Inflammatory macrophage (primary cell): ENCODE measurements at regions not wholly inside any gene's neighbourhood (a gene's known extent, or its start where the extent isn't known, plus 50 kb on each side); places are given as distances from the start of the nearest gene placed in this dataset.
A peak's percentile ranks its signal among the peaks of the same experiment; 100 is the strongest.
"Not testable (repeated sequence)": the region's sequence is repeated elsewhere in the genome, so short reads cannot be mapped to it uniquely, and the experiment has no call there.

Source experiments
- DNase-seq, 2 donors: peaks; one replicate each; pipeline ENCODE4 v3.0.0-alpha.2; 2020 to 2022

GRCh38 chr1:161454865-161455707 lies 50.2 kb upstream of the FCGR2A start:
- DNase-seq: not testable (repeated sequence)

- DNase-seq: not testable (repeated sequence)
These were observed 51.0 kb upstream of the FCGR2A start for GRCh38 chr1:161453950-161454864.

- DNase-seq: not testable (repeated sequence)
These were observed 53.4 kb upstream of the FCGR2A start for GRCh38 chr1:161451698-161452348.

GRCh38 chr1:161447760-161448332 lies 57.4 kb upstream of the FCGR2A start:
- not testable (repeated sequence) for DNase-seq

- DNase-seq: not testable (repeated sequence)
These were observed 58.1 kb upstream of the FCGR2A start for GRCh38 chr1:161447040-161447759.

DNA sequence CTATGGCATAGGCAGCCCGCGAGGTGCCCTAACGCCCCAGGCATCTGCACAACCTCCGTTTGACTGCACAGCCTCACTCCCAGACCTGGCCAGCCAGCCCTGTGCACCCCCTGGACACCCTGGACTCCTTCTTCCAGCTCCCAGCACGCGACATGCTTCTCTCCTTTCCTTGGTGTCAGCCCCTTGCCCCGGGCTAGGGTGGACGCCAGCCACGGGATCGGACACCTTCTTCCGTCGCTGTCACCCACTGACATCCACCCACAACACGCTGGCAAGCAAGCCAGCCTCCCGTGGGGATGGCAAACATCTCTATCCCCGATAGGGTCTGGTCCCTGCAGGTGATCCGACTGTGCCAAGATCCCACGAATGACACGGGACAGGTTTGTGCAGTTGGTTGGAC lies 60.5 kb upstream of the FCGR2A start:
- DNase-seq: not testable (repeated sequence)

GRCh38 chr1:161444255-161444654 lies 61.0 kb upstream of the FCGR2A start:
- DNase-seq: not testable (repeated sequence)

DNA sequence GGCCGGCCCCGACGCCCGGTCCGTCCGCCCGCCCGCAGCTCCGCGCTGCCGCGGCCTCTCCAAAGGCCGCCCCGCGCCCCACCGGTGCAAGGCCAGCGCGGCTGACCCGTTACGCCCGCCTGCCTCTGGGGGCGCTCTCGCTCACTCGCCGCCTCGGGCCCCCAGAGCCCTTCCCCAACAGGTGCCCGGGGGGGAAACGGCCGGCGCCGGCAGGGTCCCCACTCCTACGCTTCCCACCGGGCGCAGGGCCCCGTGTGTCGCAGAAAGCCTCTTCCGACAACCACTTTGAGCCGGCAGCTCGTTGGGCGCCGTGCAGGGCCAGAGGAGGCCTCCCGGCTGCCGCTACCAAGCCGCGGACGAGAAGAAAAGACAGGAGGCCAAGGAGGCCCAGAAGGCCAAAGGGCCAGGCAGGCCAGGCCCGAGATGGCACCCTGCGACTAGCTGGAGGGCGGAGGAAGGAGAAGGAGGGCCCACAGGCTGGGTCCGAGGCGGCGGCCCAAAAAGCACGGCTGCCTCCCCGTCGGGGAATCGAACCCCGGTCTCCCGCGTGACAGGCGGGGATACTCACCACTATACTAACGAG lies 64.9 kb upstream of the FCGR2A start:
- peak; percentile 40 to 56 for DNase-seq

DNA sequence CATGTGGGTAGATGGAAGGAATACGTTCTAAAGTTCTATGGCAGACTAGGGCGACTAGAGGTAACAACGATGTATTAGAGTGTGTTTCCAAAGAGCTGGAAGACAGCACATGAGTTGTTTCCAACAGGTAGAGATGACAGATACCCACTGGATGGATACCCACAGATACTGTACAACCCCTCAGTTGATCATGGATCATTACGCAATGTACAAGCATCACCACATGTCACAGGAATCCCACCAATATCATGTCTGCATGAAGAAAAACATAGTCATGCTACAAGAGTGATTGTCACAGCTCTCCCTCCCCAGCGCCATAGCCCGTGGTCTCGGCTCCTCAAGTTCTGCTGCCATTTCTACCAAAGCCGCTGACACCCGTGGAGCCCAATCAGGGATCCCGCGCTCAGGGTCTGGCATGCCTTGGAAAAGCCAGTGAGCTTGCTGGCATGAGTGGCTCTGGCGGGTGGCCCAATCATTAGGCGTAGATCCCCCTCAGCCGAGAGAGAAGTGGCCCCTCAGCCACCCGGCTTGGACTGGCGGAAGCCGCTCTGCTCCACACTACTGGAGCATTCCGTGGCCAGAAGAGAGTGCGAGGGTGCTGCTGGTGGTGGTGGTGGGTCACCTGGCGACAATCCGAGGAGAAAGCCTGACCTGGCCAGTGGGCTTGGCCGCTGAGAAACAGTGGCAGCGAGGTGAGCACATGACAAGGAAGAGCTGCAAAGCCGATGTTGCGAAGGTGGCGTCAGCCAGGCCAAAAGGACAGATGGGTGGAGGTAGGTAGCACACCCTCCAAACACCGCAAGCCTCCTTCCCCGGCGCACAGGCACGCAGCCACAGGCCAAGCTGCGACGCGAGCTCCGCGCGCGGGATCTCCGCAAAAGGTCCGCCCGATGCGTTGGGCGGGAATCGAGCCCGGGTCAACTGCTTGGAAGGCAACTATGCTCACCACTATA lies 65.7 kb upstream of the FCGR2A start:
- no peak for DNase-seq

DNA sequence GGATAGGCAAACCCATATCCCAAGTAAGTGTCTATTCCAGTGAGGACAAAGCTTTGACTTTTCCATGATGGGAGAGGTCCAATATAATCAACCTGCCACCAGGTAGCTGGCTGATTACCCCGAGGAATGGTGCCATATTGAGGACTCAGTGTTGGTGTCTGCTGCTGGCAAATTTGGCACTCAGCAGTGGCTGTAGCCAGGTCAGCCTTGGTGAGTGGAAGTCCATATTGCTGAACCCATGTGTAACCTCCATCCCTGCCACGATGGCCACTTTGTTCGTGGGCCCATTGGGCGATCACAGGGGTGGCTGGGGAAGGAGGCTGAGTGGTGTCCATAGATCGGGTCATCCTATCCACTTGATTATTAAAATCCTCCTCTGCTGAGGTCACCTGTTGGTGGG lies 65.5 kb upstream of the CFAP126 start:
- DNase-seq: not testable (repeated sequence)

GRCh38 chr1:161432091-161432490 lies 64.4 kb upstream of the CFAP126 start:
- DNase-seq: no peak

DNA sequence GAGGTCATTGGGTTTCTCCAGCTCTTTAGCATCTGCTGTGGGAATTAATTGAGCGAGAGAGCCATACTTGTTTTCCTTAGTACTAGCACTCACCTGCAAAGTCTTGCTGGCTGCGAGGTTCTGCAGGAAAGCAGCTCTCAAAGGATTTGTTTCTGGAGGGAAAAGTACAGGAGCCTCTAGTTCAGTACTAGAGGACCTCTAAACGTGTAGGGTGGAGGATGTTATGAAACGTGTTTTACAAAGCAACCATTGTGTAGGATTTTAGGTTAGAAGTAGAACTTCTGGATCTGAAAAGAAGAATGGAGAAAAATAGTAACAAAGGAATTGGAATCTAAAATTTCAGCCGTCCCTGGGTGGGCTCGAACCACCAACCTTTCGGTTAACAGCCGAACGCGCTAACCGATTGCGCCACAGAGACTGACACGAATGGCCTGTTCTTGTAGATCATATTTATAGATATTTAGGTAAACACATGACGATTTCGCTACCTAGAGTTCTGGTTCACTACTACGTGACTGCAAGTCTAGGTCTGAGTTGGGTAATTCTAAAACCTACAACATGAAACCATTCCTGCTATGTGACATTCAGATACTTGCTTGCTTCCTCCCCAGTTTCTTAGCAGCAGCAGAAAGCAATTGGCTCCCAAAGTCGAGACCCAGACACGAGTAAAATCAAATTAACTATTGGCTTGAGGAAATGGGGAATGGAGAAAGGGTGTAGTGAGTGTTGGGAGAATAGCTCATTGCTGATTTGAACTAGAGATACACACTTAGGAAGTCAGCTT lies 60.2 kb upstream of the CFAP126 start:
- DNase-seq: no peak

DNA sequence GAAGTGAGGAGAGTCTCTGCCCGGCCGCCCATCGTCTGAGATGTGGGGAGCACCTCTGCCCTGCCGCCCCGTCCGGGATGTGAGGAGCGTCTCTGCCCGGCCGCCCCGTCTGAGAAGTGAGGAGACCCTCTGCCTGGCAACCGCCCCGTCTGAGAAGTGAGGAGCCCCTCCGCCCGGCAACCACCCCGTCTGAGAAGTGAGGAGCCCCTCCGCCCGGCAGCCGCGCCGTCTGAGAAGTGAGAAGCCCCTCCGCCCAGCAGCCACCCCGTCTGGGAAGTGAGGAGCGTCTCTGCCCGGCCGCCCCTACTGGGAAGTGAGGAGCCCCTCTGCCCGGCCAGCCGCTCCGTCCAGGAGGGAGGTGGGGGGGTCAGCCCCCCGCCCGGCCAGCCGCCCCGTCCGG lies 55.2 kb upstream of the CFAP126 start:
- not testable (repeated sequence) for DNase-seq

GRCh38 chr1:161421456-161421855 lies 53.8 kb upstream of the CFAP126 start:
- no peak for DNase-seq

- no peak for DNase-seq
These were observed 53.2 kb upstream of the CFAP126 start for GRCh38 chr1:161420763-161421455.

DNA sequence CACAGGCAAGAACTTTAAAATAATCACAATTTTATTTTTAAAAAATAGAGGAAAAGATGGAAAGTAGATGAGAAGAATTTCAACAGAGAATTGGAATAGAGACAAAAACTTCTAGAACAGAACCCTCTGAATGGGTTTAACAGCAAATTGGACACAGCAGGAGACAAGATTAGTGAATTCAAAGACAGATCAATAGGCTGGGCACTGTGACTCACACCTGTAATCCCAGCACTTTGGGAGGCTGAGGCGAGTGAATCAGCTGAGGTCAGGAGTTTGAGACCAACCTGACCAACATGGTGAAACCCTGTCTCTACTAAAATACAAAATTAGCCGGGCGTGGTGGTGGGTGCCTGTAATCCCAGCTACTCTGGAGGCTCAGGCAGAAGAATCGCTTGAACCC lies 49.9 kb upstream of the CFAP126 start:
- not testable (repeated sequence) for DNase-seq
